Cardiac fibroblast (primary cell): ENCODE measurements at regions not wholly inside any gene's neighbourhood (a gene's known extent, or its start where the extent isn't known, plus 50 kb on each side); places are given as distances from the start of the nearest gene placed in this dataset.
A peak's percentile ranks its signal among the peaks of the same experiment; 100 is the strongest.

Experiments
- DNase-seq, 2 donors: peaks; one replicate each; pipeline versions ENCODE4 v3.0.0 to v3.0.0-alpha.2; 2010; ENCODE audit warnings: low read depth in 2 of 2
- H3K4me3 ChIP-seq, 2 donors: replicated peaks in 1 of 2; 1 replicate in 1 of 2; 2 replicates in 1 of 2; pipeline ENCODE4 v1.5.1; 2011; ENCODE audit warnings: low read depth in 2 of 2, low read length in 2 of 2, mild to moderate bottlenecking in 2 of 2, moderate library complexity in 1 of 2
- CTCF ChIP-seq: IDR thresholded peaks from one replicate; pipeline ENCODE4 v1.5.1; 2011; ENCODE audit warnings: low read depth, mild to moderate bottlenecking, low read length, inconsistent platforms

GRCh38 chr2:146323564-146323963 lies 1521.3 kb upstream of the ACVR2A start:
- no peak for DNase-seq
- TF ChIP-seq CTCF, result no peak
- H3K4me3 ChIP-seq, result no peak overlapping the region

- H3K4me3 ChIP-seq, result no peak overlapping the region
- DNase-seq, result peak; percentile 18 to 57
Observed at GRCh38 chr2:146321175-146321574, 1523.7 kb upstream of the ACVR2A start.

GRCh38 chr2:146317959-146318358 lies 1526.9 kb upstream of the ACVR2A start:
- no peak for TF ChIP-seq CTCF
- peak; percentile 58 to 89 for DNase-seq
- H3K4me3 ChIP-seq, result no peak overlapping the region

More at GRCh38 chr2:146321175-146321574, 1523.7 kb upstream of the ACVR2A start:
- TF ChIP-seq CTCF, result no peak

DNA sequence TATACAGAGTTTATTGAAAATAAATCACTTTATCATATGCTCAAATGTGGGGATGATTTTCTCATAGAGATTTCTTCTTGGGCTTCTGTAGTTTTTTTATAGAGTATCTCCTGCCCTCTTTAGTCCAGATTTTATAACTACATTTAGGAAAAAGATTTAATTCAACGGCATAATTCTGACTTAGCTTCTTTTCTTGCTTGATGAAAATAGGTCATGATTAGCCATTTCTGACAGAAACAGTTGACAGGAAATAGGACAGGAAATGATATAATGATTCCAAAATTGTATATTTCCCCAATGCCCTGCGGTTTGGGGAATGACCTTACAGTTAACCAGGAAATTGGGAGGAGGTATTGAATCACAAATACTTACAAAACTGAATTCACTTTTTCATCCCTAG lies 1531.9 kb upstream of the ACVR2A start:
- peak; percentile 55 to 73 for DNase-seq
- TF ChIP-seq CTCF, result no peak

GRCh38 chr2:146305164-146305563 lies 1539.7 kb upstream of the ACVR2A start:
- no peak for DNase-seq
- H3K4me3 ChIP-seq, result no peak overlapping the region
- TF ChIP-seq CTCF, result no peak

More for the DNA sequence above, 1531.9 kb upstream of the ACVR2A start:
- H3K4me3 ChIP-seq, result no peak overlapping the region

- no peak overlapping the region for H3K4me3 ChIP-seq
- no peak for DNase-seq
- TF ChIP-seq CTCF, result no peak
Observed at GRCh38 chr2:146301287-146301686, 1543.5 kb upstream of the ACVR2A start.

DNA sequence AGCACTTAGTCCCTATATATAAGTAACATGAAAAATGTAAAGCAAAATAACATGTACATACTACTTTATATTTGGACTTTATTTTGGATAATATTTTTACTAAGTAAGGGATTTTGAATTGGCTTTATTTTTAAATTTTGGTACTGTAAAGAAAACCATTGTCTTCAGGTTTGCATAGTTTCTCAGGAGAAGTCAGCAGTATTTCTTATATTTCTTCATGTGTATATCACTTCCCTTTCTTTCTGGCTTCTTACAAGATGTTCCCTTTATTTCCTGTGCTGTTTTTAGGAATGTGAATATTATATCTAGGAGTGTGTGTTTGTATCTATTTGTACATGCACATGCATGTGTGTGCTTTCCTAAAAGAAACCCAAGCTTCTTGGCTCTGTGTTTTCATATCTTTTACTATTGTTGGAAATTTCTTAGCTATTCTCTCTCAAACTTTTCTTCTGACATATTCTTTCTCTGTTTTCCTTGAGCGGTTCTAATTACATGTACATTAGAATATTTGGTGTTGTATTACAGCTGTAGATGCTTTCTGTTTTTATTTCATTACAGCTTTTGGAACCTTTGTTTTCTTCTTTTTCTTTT lies 1549.7 kb upstream of the ACVR2A start:
- H3K4me3 ChIP-seq, result no peak overlapping the region
- TF ChIP-seq CTCF, result no peak
- peak in 1 of 2 donors; percentile 17 for DNase-seq
